IPS-NIHi11 (cell line): ENCODE measurements at regions not wholly inside any gene's neighbourhood (a gene's known extent, or its start where the extent isn't known, plus 50 kb on each side); places are given as distances from the start of the nearest gene placed in this dataset.
"Not testable (repeated sequence)": the region's sequence is repeated elsewhere in the genome, so short reads cannot be mapped to it uniquely, and the experiment has no call there.

Source experiments
- DNase-seq: peaks from one replicate; pipeline ENCODE4 v3.0.0; 2012; ENCODE audit warnings: mixed read lengths, low spot score

DNA sequence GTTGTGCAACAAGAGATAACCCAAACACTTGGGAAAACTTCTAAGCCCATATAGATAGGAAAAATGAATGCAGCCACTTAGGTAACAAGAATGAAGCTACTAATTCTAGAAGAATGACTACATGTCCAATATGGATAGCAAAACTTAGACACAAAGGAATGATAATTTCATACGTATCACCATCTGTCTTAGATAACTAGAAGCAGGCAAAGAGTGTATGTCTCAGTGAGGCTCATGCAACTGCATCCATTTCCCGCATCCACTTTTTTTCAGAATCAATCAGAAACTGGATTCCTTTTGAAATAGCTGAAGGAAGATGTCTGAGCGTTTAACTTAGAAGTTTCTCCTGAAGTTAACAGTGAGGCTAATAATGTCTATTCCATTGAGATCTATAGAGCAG lies 408.7 kb upstream of the PITX2 start:
- DNase-seq = no peak

- no peak for DNase-seq
Measured at GRCh38 chr4:111037591-111038360, 414.9 kb upstream of the PITX2 start.

- no peak for DNase-seq
Measured at GRCh38 chr4:111040904-111041303, 418.0 kb upstream of the PITX2 start.

GRCh38 chr4:111043286-111043685 lies 420.4 kb upstream of the PITX2 start:
- no peak for DNase-seq

DNA sequence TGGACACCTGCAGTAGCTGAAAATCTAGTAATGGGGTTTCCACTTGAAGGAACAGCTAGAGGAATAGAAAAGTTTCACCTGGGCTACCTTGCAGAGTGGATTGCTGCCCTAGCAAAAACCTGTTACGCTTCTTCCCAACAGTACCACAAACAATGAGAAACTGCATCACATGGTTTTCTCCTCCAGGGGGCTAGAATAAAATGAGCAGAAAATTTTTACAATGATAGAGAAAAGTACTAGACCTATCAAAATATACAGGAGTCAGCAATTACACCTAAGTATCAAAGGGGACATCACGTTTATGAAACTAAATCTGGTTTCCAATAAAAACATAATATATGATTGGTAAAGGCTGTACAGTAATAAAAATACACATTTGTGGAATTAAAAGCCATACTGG lies 423.1 kb upstream of the PITX2 start:
- DNase-seq = no peak

- no peak for DNase-seq
Measured at GRCh38 chr4:111046811-111047210, 423.9 kb upstream of the PITX2 start.

DNA sequence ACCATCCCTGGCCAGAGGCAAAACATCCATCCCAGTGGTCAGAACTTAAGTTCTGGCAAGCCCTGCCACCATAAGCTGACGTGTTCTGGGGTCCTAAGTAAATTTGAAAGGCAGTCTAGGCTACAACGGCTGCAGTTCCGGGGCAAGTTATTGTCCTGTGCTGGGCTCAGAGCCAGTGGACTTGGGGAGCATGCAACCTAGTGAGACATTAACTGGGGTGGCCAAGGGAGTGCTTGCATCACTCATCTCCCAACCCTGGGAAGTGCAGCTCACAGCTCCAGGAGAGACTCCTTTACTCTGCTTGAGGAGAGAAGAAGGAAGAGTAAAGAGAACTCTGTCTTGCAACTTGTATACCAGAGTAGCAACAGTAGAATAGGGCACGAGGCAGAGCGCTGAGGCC lies 425.4 kb upstream of the PITX2 start:
- DNase-seq = no peak

DNA sequence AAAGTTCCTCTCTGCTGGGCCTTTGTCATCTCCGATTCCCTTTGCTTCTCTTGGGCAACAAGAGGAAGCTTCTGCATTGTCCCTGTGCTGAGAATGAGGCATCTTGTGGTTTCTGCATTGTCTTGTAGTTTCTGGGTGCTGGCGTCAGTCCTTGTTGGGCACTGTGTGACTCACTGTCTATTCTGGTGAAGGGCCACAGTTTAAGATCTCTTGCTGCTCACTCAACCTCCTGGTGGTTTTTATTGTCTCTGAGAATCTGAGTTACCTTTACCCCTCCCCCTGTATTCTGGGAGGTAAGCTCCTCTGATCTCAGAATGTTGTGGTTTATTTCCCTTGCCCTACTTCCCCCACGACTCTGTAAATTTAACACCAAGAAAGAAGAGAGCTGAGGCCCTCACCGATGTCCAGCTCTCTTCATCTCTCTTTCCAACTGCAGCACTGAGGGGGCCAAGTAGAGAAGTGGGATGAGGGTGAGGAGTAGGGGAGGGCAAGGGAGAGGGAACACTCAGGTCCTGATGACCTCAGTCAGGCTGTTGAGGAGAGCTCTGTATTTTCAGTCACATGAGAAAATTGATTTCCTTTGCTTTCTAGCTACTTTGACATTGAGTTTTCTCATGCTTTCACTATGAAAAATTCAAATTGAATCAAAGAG lies 441.6 kb upstream of the PITX2 start:
- DNase-seq = peak; percentile 16

GRCh38 chr4:111066001-111066400 lies 443.1 kb upstream of the PITX2 start:
- no peak for DNase-seq

DNA sequence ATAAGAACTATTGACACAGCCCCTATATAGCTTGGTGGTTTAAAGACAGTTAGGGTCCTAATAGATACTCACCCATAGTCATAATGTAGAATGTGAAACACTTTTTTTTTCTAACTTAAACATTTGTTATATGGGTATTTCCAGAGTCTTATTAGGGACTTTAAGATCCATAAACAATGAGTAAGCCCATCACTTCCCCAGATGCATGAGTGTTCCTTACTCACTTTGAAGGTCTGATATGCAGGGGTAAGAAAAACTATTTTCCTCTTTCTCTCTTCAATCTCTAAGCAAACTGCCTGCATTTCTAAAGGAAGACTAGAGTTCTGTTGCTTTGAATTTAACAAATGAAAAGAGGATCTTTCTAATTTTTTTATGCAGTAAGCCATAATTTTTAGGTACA lies 443.6 kb upstream of the PITX2 start:
- DNase-seq = no peak

DNA sequence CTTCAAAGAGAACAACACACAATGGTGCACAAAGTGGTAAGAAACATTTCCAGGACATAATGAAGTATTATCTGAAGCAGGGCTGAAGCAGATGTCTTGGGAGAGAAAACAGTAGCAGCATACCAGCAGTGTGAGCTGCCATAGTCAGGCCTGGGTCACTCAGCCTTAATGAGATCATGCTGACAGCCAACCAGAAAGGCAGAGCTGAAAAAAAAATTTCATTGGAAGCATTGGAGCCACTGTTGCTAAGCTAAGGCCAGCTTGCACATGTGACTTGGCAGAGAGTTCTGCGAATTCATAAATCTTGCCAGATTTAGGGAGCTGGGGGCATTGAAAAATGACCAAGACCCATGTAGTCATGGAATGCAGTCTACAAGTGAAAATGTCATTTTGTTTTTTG lies 444.0 kb upstream of the PITX2 start:
- DNase-seq = peak; percentile 12

DNA sequence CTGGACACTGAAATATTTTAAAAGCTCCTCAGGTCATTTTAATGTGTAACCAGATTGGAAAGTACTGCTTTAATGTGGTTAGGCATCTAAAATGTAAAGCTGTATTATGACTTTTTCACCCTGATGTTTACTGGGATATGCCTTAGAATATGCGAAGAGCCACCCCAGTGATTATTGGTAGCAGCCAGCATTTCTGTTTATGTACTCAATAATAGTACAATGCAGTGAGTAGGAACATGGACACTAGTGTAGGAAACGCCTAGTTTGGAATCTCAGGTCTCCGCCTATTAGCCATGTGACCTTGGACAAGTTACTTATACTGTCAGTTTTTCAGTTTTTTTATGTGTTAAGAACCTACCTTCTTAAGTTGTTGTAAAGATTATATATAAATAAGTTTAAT lies 446.0 kb upstream of the PITX2 start:
- no peak for DNase-seq

- no peak for DNase-seq
Measured at GRCh38 chr4:111070390-111070789, 447.5 kb upstream of the PITX2 start.

- no peak for DNase-seq
Measured at GRCh38 chr4:111074523-111075114, 451.7 kb upstream of the PITX2 start.

DNA sequence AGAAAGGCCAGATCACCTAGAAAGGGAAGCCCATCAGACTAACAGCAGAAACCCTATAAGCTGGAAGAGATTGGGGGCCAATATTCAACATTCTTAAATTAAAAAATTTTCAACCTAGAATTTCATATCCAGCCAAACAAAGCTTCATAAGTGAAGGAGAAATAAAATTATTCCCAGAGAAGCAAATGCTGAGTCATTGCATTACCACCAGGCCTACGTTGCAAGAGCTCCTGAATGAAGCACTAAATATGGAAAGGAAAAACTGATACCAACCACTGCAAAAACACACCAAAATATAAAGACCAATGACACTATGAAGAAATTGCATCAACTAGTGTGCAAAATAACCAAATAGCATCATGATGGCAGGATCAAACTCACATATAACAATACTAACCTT lies 453.4 kb upstream of the PITX2 start:
- not testable (repeated sequence) for DNase-seq

DNA sequence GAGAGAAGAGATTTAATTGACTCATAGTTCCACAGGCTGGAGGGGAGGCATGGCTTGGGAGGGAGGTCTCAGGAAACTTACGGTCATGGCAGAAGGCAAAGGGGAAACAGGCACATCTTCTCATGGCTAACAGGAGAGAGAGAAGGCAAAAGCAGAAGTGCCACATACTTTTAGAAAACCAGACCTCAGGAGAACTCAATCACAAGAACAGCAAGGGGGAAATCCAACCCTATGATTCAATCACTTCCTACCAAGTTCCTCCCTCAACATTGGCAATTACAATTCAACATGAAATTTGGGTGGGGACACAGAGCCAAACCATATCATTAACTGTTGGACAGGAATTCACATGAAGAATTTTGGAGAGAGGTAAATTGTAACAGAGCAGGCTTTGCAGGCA lies 485.3 kb upstream of the PITX2 start:
- DNase-seq = no peak

DNA sequence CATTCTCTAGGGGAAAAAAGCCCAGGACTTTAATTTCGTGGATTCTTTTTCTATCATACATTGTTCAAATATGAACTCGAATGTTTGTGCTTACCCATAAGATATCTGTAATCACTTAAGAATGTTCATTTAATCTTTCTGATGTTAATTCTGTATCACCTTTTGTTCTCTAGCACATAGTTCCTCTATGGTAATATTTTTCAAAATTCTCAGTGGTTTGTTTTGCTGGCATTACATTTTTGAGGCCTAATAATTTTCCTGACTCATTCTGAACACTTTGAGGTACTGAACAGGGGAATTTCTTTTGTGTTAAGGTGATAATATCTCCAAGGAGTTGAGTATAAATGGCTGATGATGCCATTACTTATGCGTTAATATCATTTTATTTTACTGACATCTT lies 490.7 kb upstream of the PITX2 start:
- no peak for DNase-seq

GRCh38 chr4:111115881-111116280 lies 493.0 kb upstream of the PITX2 start:
- DNase-seq = no peak

- no peak for DNase-seq
Measured at GRCh38 chr4:111120191-111120590, 497.3 kb upstream of the PITX2 start.

GRCh38 chr4:111126340-111126739 lies 503.5 kb upstream of the PITX2 start:
- no peak for DNase-seq

DNA sequence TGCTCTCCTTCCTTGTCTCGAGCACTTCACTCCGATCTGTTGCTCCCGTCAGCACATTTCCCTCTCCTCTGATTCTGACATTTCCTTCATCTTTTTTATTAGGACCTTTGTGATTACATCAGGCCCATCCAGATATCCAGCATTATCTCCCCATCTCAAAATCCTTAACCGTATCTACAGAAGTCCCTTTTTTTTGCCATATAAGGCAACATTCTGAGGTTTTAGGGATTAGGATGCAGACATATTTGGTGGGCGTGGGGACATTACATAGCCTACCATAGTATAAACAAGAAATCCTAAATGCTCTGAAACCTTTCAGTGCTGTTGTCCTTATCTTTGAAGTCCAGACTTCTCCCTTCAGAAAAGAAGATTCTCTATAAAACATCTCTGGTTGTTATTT lies 505.0 kb upstream of the PITX2 start:
- DNase-seq = no peak

GRCh38 chr4:111128327-111128726 lies 505.4 kb upstream of the PITX2 start:
- no peak for DNase-seq

DNA sequence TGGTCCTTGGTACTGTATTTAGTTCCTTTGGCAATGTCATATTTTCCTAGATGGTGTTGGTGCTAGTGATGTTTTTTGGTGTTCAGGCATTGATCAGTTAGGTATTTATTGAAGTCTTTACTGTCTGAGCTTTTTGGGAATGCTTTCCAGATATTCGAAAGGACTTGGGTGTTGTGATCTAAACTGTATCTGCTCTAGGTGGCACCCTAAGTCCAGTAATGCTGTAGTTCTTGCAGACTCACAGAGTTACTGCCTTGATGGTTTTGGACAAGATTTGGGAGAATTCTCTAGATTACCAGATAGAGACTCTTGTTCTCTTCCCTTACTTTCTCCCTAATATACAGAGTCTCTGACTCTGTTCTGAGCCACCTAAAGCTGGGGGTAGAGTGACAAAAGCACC lies 513.6 kb upstream of the PITX2 start:
- no peak for DNase-seq

- DNase-seq = no peak
Measured at GRCh38 chr4:111136967-111137366, 514.1 kb upstream of the PITX2 start.
